ENCODE measurements at regions not wholly inside any gene's neighbourhood (a gene's known extent, or its start where the extent isn't known, plus 50 kb on each side); places are given as distances from the start of the nearest gene placed in this dataset.

GRCh38 chr12:91565246-91565645 is 382.6 kb upstream of the DCN start:
- no peak for DNase-seq

DNA sequence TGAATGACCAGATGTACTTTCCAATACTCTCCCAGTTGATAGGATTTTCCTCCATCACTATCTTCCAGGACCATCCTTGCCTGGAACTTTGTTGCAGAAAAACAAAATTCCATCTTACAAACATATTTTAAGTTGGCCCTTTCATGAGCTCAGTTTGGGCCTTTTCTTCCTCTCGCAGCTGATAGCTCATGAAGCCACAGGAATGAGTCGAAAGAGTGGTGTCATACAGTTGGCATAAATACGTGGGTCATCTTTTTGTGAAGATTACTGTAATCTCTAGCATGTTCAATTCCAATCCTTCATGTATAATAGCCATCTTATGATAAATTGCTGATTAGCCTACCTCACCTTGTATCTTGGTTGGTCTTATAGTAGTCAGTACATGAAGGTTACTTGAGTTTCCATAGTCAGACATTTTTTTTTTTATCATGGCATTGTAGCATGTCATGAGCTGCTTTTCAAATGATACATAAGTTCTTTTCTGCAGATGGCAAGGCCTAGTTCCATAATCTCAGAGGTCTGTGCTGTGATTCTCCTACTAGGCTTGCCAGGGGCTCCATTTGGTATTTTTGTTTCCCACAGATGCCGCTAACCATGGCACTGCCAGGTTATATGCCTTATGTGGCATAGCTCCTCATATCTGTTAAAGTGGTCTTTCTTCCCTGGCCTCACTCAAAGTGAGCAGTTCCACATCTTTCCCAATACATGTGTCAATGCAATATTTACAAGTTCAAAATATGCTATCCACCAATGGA is 380.6 kb upstream of the DCN start:
- DNase-seq: no peak

DNA sequence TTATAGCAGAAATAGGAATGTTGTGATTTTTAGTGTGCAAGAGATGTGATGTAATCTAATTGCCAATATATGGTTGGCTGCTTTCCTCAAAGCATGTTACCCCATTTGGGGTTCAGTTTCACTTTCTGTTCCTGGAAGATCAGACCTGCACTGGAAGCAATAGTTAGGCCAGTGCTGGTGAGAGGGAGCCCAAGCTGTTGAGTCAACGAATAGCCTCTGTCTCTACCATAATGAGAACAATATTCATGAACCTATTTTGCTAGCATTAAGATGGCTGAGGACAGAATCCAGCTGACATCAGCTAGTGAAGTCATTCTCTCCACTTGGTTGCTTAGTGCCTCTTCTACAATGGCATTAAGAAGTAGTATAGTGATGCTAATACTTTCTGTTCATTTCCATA is 379.9 kb upstream of the DCN start:
- DNase-seq: no peak

DNA sequence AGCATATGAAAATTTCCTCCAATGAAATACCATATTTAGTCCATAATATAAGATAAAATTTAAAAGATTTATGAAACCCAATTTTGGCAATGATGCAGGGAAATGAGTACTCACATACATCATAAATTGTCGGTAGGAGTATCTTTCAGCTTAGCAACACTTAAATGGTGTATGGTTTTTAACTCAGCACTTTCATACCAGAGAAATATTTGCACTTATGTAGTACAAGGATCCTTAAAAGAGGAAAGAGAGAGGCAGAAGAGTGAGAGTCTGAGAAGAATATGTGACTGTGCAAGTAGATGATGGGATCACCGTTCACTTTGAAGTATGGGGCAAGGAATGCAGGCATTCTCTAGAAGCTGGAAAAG is 379.3 kb upstream of the DCN start:
- DNase-seq: no peak

DNA sequence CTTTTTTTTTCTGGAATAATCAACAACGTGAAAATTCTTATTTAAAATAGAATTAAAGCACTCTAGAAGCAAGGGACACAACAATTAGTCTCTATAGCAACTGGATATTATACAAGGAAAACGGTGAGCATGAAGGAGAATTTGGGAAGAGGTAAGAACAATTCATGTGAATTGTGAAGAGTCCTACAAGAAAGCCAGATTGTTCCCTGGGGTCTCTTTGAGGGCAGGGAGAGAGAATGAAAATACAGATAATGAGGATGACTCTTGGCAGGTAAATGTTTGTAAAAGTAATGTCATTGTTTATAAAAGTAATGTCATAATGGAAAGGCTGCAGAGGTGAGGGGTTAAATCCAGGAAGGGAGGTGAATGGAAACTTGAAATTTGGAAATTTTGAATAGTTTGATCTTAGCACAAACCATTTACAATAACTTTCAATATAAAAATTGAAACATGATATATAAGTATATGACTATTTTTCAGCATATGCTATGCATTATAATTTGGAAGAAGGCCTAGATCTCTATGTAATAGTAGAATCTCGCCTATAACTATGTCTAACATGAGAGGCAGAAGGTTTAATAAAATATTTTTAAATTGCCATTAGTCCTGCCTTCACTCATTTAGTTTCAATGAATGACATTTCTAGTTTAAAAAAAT is 378.8 kb upstream of the DCN start:
- DNase-seq: no peak

DNA sequence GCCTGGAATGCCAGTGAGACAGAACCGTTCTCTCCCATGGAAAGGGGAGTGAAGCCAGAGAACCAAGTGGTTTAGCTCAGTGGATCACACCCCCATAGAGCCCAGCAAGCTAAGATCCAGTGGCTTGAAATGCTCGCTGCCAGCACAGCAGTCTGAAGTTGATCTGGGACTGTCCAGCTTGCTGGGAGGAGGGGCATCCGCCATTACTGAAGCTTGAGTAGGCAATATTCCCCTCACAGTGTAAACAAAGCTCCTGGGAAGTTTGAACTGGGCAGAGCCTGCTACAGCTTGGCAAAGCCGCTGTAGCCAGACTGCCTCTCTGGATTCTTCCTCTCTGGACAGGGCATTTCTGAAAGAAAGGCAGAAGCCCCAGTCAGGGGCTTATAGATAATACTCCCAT is 374.3 kb upstream of the DCN start:
- DNase-seq: no peak

- DNase-seq: no peak
Measured at GRCh38 chr12:91555436-91556415, 373.1 kb upstream of the DCN start.

DNA sequence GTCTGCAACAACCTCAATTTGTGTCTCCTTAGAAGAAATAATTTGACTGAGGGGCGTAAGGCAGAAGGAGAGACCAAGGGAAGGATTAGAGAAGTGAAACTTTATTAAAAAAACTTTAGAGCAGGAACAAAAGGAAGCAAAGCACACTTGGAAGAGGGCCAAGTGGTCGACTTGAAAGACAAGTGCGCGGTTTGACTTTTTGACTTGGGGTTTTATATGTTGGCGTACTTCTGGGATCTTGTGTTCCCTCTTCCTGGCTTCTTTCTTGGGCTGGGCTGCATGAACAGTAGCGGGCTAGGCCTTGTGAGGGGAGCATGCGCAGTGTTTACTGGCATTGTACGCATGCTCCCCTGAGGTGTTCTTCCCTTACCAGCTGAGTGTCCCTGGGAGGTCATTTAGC is 369.3 kb upstream of the DCN start:
- DNase-seq: no peak

- no peak for DNase-seq
Measured at GRCh38 chr12:91551242-91551641, 368.6 kb upstream of the DCN start.

DNA sequence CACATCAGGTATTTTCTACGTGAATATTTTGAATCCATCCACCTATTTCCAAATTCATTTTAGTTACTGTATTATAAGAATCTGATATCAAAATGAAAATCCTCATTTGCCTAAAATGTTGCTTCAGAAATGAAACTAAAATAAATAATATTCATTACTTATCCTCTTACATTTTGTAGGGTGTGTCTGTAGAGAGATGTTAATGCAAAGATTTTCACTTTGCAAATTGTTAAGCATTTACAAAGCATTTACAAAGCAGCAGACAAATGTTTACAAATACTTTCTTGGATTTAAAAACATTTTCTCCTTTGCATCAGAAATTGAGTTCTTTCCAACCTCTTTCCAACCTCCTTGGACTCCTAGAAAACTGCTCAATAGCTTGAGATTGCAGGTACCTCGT is 360.0 kb upstream of the DCN start:
- no peak for DNase-seq

DNA sequence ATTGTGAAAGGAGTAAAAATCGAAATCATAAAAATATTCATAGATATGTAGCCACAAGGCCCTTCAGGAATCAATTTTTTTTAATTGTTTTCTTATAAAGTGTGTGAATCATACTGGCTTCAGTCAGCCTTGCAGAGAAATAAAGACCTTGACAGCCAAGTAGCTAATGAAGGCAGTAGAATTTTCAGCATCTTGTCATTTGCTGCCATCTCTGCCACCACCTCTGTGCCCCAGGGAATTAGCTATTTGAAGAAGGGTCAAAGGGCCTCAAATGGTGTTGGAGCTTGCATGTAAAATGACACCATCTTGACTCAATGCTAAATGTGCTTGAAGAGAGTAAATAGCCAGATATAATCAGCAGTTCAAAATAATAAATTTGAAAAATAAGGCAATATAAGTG is 359.4 kb upstream of the DCN start:
- no peak for DNase-seq

GRCh38 chr12:91538418-91538817 is 355.8 kb upstream of the DCN start:
- no peak for DNase-seq

- no peak for DNase-seq
Measured at GRCh38 chr12:91533366-91533765, 350.7 kb upstream of the DCN start.

DNA sequence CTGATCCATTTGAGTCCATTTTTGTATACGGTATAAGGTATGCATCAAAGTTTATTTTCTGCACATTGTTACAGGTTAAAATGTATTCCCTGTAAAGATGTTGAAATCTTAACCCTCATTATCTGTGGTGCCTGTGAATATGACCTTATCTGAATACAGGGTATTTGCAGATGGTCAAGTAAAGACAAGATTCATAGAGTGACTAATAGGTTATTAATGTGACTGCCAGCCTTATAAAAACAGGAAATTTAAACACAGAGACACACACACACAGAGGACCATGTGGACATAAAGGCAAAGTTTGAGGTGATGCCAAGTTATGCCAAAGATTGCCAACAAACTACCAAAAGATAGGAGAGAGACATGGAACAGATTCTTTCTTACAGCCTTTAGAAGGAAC is 347.2 kb upstream of the DCN start:
- no peak for DNase-seq

- no peak for DNase-seq
Measured at GRCh38 chr12:91523831-91524230, 341.2 kb upstream of the DCN start.

DNA sequence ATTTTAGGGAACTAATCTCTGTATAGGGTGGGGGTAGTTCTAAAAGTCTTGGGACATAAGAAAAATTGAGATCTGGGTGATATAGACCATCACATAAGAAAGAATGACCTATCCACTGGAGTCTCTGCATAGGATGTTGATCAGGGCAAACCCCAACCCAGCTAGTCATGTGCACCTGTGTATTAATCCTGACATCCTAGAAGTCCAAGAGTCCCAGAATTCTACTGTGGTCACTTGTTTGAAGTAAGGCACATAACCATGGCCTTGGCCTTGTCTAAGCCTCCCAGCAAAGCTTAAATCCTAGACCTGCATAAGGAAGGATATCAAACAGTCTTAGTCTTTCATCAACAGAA is 334.1 kb upstream of the DCN start:
- no peak for DNase-seq

DNA sequence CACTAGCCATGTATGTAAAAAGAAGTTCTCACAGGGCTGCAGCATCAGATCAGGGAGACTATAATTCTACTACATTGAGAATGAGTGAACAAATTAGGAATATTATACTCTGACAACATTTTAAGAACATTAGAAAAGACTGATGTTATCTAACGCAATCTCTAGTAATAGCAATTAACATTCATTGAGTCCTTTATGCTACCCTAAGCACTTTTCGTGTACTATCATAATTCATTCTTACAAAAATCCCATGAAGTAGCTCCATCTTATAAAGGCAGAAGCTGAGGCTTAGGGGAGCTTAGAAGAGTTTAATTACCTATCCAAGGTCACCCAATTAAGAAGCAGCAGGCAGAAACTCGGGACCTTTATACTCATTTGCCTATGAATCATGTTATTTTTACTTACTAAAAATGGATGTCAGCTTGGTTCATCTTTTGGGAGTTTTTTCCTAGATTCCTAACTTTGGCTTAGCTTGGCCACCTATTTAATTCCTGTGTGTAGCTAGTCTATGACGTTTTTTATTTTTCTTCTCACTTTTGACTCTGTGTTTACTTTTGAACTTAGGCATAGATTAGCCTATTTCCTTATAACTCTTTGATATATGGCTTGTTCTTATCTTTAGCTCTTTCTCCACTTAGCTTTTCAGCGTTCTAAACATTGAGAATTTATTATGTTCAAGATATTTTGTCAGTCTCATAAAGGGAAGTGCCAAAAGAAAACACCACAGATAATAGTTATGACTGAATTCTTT is 333.5 kb upstream of the DCN start:
- DNase-seq: no peak

DNA sequence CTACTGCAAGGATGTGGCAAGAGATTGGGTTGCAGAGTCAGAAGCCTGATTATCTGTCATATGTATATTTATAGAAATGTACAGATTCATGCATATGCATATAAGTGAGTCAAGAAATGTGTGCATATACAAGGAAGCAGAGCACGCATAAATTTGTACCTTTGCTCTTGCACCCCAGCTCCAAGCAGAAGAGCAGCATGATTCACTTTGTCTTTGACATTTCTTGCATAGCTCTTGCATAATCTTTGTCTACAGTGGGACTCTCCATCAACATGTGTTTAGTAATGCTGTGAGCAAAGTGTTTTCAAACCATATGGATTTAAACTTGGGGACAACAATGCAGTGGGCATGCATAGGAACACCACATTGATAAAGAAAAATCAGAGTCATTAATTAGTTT is 330.7 kb upstream of the DCN start:
- no peak for DNase-seq

DNA sequence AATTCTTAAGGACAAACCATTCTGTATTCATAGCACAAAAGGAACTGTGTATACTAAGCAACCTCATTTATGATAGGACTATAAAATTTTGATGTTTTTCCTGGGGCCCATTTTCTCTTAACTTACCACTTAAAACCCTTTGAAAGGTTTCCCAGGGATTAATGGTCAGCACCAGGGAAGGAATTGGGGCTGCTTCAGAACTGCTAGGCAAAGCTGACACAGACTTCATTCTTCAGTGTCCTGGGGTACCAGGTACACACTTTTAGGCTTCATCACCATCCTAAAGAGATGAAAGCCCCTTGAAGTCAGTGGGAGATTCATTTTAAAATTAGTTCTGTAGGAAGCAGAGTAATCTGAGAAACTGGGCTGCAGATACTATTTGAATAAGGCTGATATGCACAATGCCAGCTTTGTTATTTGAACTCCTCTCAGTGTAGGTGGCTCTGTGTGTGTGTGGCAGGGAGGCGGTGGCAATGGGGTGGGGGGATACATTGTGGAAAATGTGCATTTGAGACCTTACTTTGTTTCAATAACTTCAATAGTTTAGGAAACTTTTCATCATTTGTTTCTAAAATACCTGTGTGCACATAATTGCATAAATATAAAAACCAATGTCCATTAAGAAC is 329.3 kb upstream of the DCN start:
- no peak for DNase-seq

GRCh38 chr12:91507754-91508153 is 325.1 kb upstream of the DCN start:
- DNase-seq: no peak

GRCh38 chr12:91506452-91506851 is 323.8 kb upstream of the DCN start:
- DNase-seq: no peak

DNA sequence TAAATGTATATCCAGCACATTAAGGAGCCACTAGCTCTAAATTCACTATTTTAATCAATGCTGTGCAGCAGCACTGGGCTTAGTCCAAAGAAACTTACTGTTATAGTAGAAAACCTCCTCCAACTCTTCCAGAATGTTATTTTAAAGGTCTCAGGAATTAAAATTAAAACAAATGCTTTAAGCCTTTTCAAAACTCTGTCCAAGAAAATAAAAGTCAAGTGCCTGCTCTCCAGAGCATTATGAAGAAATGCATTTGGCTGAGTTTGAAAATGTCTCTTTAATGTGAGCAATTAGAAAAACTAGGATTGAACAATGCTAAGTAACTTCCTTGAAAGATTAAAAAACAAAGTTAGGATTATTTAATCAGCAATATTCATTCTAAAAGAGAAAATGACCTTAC is 322.4 kb upstream of the DCN start:
- no peak for DNase-seq

GRCh38 chr12:91502208-91502607 is 319.6 kb upstream of the DCN start:
- no peak for DNase-seq

Data from activated T-cell treated with anti-CD3 and anti-CD28 coated beads, Interleukin-2, amount 50 U/mL, for 1 hour (primary cell).